HG03175 (cell line): ENCODE measurements at regions not wholly inside any gene's neighbourhood (a gene's known extent, or its start where the extent isn't known, plus 50 kb on each side); places are given as distances from the start of the nearest gene placed in this dataset.
A peak's percentile ranks its signal among the peaks of the same experiment; 100 is the strongest.

Source experiments
- ATAC-seq: cut with Tn5 transposase; IDR thresholded peaks from one replicate; pipeline ENCODE4 v1.9.1; 2021; ENCODE audit warnings: mild to moderate bottlenecking, moderate library complexity; ENCODE audit not compliant: unreplicated experiment

GRCh38 chr15:47177177-47177576 lies 540.1 kb upstream of the SEMA6D start:
- ATAC-seq, result no peak

DNA sequence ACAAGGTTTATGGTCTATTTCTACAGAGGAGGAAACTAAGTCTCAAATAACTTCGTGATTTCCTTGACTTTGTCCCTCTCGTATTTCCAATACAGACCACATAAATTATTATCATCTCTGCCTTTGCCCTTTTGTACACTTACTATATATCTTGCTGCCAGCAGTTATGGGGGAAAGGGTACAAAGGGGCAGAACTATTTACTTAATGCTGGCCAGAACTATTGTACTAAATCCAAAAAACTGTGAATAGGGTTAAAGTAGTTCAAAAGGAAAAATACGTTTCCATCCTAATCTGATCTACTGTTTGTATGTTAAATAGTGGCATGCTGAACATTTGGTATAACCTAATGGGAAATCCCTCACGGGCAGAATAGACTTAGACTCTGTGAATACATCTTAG lies 537.3 kb upstream of the SEMA6D start:
- no peak for ATAC-seq

- no peak for ATAC-seq
Measured at GRCh38 chr15:47182818-47183217, 534.5 kb upstream of the SEMA6D start.

DNA sequence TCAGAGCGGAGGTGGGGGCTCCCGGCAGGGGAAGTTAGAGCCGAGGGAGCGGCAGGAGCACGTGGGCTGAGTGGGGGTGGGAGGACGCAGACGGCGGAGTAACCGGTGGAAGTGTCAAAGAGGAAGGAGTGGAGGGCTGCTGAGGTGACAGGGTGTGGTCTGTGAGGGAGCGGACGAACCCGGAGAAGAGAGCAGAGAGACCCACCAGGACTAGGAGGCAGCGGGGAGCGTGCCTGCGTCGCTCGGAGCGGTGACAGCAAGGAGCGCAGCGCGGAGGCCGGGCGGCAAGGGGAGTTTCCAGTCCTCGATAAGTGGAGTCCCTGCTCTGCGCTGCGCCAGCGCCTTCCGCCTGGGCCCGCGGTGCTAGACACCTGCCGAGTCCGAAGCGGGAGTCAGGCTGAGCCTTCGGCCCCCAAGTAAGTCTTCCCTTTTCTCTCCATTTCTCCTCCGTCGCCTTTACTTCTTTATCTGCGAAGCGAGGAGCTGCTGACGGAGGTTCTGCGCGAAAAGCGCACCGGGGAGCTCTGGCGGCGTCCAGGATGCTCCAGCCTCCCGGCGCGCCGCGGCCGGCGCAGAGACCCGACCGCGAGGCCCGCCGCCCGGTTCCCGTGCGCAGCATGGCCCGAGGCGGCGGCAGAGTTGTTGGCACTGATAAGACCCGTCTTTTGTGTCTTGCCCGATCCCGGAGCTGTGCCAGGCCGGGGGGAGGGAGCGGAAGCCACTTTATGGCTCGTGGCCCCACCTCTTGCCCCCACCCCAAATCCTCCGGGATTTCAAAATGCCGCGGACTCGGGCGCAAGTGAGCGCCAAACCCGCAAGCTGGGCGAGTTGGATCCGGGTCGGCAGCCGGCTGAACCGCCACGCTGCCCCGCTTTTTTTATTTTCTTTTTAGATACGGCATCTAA lies 533.0 kb upstream of the SEMA6D start:
- no peak for ATAC-seq

GRCh38 chr15:47184908-47185801 lies 532.1 kb upstream of the SEMA6D start:
- no peak for ATAC-seq

DNA sequence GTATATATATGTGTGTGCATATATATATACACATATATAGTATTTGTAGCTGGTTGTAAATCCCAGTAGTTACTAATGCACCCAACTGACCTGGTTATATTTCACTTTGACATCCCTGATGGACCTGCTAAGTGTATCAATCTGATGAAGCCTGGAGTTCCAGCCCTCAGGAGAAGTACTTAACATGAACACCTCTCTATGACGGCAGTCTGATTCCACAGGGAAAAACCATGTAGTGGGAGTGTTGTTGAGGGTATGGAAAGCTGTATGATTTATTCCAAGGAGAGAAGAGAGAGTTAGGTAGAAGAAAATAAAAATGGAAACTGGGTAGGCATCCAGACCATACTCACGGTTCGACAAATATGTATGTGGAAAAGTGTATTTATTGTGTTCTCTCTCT lies 531.2 kb upstream of the SEMA6D start:
- no peak for ATAC-seq

- no peak for ATAC-seq
Measured at GRCh38 chr15:47188758-47189507, 528.4 kb upstream of the SEMA6D start.

DNA sequence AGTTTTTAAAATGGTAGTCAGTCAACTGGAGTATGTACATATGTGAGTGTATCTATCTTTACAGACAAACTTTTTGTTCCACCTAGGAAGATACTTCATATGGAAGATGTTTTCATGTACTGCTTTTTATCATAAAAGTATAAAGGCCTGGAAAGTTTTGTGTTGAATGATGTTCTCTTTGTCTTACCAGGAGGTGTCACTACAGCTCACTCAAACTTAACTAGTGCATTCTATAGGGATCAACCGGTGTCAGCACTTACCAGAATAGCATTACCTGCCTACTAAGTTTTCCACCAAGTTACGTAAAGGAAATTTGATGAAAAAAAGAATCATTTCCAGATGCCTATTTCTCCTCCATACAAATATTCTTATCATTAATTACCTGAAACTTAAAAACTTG lies 522.6 kb upstream of the SEMA6D start:
- no peak for ATAC-seq

GRCh38 chr15:47196048-47196447 lies 521.3 kb upstream of the SEMA6D start:
- ATAC-seq, result peak; percentile 86

GRCh38 chr15:47203993-47204392 lies 513.3 kb upstream of the SEMA6D start:
- ATAC-seq, result no peak

DNA sequence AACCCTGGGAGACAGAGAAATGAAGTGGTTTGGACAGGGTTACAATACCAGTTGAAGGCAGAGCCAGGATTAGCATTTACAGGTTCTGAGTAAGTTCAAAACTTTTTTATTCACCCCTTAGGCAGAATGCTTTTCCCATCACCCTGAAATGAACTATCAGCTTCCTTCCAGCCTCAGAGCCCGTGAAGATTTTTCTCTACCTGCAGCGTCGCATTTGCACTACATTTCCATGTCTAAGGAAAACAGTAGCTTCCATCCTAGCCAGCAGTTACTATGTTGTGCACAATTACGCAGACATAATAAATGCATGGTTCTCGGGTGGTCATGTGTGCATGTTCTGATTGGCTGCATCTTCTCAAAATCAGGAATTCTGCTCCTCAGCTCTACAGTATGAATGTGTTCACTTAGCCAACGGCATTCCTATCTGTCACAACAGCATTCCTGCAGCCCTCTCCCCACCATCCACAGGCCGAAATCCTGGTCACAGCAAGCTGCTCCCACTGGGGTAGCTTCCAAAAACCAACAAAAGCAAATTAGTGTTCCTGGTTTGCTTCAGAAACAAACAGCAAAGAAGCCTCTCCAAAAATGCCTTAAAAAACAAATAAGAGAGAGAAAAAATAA lies 510.8 kb upstream of the SEMA6D start:
- ATAC-seq, result no peak

DNA sequence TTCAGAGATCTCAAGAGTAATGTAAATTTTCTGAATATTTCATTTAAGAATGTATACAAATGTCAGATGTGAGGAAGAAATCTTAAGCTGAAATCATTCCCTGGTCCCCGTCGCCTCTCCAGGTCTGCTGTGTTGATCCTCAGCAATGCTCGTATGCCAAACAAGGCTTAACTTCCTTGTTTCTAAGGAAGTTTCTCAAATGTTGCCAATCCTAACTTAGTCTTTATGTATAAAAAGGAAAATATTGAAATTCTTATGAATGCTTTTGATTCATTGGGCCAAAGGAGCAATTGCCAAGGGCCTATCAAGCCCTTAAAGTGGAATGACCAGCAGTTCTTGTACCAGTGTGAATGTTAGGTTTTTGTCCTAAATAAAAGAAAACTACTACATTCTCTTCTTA lies 507.7 kb upstream of the SEMA6D start:
- no peak for ATAC-seq

DNA sequence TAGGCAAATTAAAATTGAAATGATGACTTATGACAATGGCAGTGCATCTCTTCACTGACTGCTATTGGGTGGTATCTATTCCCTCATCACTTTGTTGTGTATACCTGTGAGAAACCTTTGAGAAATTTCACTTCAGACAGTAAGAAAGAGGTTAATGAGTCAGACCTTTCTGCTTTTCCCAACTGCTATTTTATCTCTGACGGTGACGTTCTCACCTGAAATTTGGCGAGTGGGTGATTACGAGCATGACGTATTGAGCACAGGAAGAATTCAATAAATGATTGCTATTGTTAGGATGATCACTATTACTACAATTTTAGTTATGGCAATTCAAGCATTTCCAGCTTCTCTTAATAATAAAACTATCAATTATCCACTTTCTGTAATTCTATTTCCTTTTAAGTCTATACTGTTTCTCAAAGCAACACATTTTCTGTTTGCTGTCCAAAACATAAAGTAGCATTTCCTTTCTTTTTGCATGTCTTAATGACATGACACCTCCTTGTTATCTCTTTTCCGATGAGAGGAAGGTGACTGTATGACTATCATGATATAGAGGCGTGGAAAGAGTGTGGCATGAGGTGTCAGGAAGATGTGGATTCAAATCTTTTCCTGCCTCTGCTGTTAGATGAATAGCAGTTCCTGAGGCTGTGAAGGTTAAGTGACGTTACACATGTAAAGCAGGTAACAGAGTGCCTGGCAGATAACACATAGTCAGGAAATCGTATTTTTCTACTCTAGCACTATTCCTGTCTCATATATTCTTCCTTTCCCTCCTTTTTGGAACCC lies 504.9 kb upstream of the SEMA6D start:
- ATAC-seq, result no peak

- no peak for ATAC-seq
Measured at GRCh38 chr15:47213883-47214282, 503.4 kb upstream of the SEMA6D start.

- ATAC-seq, result no peak
Measured at GRCh38 chr15:47218295-47218694, 499.0 kb upstream of the SEMA6D start.

- ATAC-seq, result no peak
Measured at GRCh38 chr15:47244361-47244760, 472.9 kb upstream of the SEMA6D start.

DNA sequence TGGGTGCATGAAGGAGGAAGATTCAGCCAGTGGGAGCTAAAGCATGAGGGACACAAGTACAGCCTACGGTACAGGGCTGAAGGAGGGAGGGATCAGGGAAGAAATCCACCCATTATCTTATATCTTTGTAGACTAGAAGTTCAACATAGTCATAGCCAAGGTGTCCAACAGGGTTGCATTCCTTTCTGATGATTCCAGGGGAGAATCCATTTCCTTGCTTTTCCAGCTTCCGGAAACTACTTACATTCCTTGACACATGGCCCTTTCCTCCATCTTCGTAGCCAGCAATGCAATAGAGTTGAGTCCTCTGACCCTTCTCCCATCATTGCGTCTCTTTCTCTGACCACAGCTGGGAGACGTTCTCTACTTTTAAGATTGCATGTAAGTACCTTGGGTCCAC lies 471.0 kb upstream of the SEMA6D start:
- no peak for ATAC-seq

DNA sequence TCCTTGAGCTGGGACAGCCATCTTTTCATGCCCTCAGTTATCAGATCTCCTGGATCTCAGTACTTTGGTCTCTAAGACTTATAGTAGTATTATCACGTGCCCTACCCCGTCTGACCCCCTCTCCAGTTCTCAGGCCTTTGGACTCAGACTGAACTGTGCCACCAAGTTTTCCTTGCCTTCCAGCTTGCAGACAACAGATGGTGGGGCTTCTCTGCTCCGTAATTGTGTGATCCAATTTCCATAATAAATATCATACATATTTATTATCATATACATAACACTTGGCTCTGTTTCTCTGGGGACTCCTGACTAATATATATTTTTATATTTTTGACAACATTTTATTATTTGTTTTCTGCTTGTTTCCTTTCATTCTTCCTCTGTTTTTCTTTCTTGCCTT lies 458.8 kb upstream of the SEMA6D start:
- ATAC-seq, result no peak

- ATAC-seq, result no peak
Measured at GRCh38 chr15:47265686-47266085, 451.6 kb upstream of the SEMA6D start.

DNA sequence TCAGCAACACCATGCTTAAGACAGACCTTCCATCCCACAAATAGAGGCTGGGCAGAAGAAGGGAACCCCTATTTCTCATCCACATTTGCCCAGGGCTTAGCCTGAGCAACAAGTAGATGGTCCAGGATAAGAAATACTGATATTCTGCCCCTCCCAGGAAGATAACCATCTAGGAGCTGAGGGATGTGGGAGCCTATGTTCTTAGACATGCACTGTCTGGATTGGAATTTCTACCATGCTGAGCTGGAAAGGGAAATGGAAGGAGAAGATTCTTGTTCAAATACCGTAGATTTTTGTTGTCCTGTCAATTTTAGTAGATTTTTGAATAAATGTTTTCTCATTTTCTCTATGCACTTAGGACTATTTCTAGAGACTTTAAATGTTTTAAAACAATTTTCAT lies 450.7 kb upstream of the SEMA6D start:
- ATAC-seq, result no peak
